ENCODE measurements at regions not wholly inside any gene's neighbourhood (a gene's known extent, or its start where the extent isn't known, plus 50 kb on each side); places are given as distances from the start of the nearest gene placed in this dataset.

- TF ChIP-seq CTCF (conservative IDR thresholded peaks at IDR 0.05 in 1 of 2, IDR thresholded peaks at IDR 0.05 in 1 of 2; ENCODE audit: low read depth in 1 of 2, low read length in 2 of 2) (no peak), EZH2 (IDR thresholded peaks at IDR 0.05; ENCODE audit: low read length, missing control alignments) (no peak)
Measured at GRCh38 chr5:92017776-92018175, 634.7 kb upstream of the ARRDC3 start.

Measured in fibroblast of lung (primary cell).